T-helper 2 cell treated with Interferon-gamma antibody and Interleukin-4, amounts not matched to agents 100 ng/mL and 5 ng/mL, for 36 hours (primary cell): ENCODE measurements at regions not wholly inside any gene's neighbourhood (a gene's known extent, or its start where the extent isn't known, plus 50 kb on each side); places are given as distances from the start of the nearest gene placed in this dataset.
"Not testable (repeated sequence)": the region's sequence is repeated elsewhere in the genome, so short reads cannot be mapped to it uniquely, and the experiment has no call there.

Experiments used
- intact Hi-C: fragments of 100-400 bp; cut with micrococcal nuclease; formaldehyde crosslinking; loops from one replicate; pipeline ENCODE4 v1.15.1; 2023

DNA sequence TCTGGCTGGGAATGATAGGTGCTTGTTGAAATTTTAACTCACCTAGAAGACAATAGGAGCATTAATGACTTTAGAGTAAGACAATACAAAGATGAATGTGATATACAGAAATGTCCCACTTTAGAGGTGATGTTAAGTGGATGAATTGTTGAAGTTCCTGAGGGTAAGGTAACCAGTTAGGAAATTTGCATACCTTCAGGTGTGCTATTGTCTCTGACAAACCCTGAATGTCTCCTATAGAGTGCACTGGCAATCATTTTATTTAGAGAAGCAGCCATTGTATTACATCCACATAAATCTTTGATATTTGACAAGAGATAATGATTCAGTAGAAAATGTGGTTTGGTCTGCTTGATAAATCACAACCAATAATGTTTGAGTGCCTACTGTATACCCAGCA lies 228.5 kb downstream of the RNF144A start:
- intact Hi-C loops = no loop called here

DNA sequence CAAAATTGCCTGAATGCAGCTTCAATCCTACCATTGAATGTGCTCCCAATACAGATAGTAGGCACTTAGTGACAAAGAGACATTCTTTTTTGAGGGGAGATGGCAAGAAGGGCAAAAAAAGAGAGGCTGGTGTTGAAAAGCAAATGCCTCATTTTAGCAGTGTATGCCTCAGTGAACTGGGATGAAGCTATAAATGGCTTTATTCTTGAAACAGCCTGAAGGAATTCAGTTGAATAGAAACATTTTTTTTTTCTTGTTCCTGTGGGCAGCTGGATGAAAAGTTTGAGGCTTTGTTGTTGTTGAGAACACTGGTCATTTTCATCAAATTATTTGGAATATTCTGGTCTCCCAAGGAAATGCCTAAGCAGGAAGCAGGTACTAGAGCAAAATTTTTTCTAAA lies 228.9 kb downstream of the RNF144A start:
- intact Hi-C loops = no loop called here

DNA sequence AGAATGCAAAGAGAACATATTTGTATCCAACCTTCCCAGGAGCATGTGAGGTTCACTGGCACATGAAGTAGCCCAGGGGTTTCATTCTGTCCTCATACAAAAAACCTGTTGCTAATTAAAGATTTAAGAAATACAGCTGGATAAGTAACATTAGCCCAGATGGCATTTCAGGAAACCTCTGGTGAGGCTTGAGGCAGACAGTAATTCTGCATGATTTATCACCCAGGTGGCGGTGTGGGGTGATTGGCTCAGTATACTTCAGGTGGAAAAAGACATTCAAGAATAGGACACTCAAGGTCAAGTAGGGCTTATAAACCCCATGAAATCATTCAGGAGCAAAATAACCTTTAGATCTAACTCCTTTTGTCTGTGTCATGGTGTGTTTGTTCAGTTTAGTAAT lies 237.4 kb downstream of the RNF144A start:
- intact Hi-C loops = no loop called here

DNA sequence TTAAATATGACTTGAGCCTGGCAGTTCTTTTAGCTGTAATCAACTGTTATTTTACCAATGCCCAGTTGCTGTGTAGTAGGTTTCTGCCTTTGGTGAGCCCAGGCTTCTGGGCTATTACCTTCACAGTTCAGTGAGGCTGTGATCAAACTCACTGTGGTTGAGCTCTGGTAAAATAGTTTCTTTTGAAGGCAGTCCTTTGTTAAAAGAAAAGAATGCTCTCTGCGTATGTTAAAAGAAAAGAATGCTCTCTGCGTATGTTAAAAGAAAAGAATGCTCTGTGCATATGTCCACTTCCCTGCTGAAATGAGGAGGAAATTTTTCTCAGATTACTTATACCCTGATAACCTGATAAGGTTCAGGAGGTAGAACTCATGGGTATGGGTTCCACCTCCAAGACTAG lies 244.3 kb downstream of the RNF144A start:
- intact Hi-C loops = no loop called here

GRCh38 chr2:7165736-7166135 lies 248.5 kb downstream of the RNF144A start:
- intact Hi-C loops = no loop called here

DNA sequence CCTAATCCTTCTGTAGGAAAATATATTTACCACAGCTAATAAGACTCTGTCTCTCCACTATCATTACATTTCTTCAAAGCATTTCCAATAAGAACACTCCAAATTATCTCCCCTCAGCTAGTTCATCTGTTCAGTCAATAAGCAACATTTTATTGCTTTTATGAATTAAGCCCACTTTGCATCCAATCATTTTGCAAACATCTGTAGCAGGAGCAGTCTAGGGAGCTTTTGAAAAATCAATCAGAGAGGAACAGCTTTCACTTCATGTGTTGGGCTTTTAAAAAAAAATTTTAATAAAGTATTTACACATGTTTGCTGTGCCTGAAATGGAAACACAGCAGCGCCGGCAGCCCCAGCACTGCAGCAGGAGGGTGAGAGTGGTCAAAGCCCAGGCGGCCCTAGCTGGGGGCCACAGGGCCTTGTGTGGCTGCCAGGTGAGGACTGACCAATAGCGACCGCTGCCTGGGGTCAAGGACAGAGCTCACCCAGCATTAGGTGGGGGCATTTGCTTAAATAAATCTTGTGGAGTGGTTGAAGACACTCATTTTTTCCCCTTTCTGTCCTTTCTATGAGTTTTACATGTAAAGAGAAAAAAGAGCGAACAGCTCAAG lies 250.7 kb downstream of the RNF144A start:
- intact Hi-C loops = no loop called here

DNA sequence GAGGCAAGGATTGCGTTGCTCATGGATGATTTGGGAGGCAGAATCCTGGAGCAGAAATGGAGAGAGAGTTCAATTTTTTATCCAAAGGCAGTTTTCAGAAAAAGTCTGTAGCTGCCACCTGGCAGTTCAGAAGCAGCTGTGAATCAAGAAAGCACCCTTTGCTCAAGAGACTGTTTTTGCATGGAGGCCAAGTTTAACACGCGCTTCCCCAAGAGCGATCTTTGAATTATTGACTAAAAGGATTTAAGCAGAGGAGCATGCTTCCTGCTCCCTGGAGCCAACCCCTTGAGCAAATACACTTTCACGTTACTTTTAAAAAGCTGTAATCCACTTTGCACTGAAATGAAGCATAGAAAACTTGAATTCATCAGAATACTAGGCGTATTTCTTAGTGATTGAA lies 252.4 kb downstream of the RNF144A start:
- intact Hi-C loops = no loop called here

- intact Hi-C loops = not testable (repeated sequence)
Measured at GRCh38 chr2:7178996-7179395, 261.8 kb downstream of the RNF144A start.

DNA sequence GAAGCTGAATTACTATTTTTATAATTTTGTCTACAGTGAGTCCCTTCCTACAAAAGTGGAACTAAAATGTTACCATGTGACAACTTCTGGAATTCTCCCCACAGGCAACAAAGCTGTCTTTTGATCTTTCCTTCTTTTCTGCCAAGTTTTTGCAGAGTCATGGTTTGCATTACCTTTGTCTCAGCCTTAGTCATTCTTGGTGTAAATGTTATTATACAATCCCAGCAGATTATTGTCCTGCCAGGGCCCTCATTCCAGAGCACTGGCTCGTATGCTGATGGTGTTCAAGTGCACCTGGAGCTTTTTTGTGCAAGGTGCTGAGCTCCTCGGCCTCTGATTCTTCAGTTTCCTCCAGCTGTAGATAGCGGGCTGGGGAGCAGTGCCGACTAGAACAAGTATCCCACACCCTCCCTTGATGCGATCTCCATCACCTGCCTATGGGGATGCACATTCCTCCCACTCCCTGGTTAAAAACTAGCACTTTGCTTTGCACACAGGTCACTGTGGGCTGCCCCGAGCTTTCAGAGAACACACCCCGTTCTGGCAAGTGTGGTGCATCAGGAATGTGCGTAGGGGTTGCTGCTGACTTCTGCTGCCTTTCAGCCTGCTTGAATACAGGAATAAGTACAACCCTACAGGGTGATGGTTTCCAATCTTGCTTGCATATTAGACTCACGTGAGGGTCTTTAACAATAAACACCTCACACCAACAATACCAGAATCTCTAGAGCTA lies 263.6 kb downstream of the RNF144A start:
- intact Hi-C loops = no loop called here

DNA sequence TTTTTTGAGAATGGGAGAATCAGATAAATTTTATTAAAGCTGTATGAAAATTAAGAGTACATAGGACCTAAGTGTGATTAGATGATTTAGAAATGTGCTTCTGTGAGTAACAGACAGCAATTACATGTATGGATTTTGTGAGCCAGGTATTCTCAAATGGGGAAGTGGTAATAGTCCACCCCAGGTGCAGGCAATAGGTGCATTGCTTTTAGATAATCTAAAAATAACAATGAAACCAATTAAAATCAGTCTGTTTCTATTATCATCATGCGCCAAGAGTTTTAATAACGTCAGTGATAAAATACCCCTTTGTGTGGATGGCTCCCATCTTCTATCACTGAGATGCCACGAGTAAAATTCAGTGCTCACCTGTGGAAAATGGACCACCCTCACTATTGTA lies 265.3 kb downstream of the RNF144A start:
- intact Hi-C loops = no loop called here

GRCh38 chr2:7189106-7189505 lies 271.9 kb downstream of the RNF144A start:
- intact Hi-C loops = no loop called here

- intact Hi-C loops = no loop called here
Measured at GRCh38 chr2:7190587-7191324, 273.5 kb downstream of the RNF144A start.

- intact Hi-C loops = no loop called here
Measured at GRCh38 chr2:7191932-7192331, 274.7 kb downstream of the RNF144A start.

DNA sequence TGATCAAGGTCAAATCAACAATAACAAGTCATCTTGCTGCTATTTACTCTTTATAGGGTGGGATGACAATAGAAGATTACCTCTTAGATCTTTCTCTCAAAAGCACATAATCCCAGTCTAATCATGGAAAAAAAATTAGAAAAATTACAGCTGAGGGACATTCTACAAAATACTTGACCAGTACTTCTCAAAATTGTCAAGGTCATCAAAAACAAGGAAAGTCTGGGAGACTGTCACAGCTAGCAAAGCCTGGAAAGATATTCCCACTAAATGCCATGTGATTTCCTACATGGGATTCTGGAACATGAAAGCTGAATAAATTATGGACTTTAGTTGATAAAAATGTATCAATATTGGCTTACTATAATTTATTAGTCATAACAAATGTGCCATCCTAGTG lies 276.2 kb downstream of the RNF144A start:
- intact Hi-C loops = no loop called here

- intact Hi-C loops = no loop called here
Measured at GRCh38 chr2:7194950-7195349, 277.7 kb downstream of the RNF144A start.

DNA sequence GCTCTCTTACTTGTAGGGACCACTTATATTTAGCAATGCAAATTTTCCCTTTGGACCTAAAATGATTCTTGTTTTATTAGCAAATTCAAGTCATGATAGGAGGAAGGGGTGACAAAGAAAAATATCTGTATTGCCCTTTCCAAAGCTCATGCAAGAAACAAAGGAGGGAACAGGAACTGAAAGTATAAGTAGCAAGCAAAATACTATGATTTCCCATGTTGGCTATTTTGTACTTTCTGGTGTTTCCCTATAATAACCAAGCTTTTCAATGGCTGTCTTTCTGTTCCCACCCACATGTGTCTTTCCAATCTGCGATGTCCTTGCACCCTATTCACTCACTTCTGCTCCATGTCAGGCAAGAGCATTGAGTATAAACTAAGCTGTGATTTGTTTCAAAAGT lies 279.7 kb downstream of the RNF144A start:
- intact Hi-C loops = no loop called here

- intact Hi-C loops = loop anchor here (2.0 kb wide), 1 partner anchor 1343 kb away; no protein-coding TSS in a partner anchor
Measured at GRCh38 chr2:7201851-7202250, 284.6 kb downstream of the RNF144A start.

GRCh38 chr2:7203056-7203467 lies 285.9 kb downstream of the RNF144A start:
- intact Hi-C loops = loop anchor here (1.0 to 2.0 kb wide), 2 partner anchors 1342 to 1558 kb away; no protein-coding TSS in a partner anchor

GRCh38 chr2:7205151-7205830 lies 288.1 kb downstream of the RNF144A start:
- intact Hi-C loops = no loop called here

DNA sequence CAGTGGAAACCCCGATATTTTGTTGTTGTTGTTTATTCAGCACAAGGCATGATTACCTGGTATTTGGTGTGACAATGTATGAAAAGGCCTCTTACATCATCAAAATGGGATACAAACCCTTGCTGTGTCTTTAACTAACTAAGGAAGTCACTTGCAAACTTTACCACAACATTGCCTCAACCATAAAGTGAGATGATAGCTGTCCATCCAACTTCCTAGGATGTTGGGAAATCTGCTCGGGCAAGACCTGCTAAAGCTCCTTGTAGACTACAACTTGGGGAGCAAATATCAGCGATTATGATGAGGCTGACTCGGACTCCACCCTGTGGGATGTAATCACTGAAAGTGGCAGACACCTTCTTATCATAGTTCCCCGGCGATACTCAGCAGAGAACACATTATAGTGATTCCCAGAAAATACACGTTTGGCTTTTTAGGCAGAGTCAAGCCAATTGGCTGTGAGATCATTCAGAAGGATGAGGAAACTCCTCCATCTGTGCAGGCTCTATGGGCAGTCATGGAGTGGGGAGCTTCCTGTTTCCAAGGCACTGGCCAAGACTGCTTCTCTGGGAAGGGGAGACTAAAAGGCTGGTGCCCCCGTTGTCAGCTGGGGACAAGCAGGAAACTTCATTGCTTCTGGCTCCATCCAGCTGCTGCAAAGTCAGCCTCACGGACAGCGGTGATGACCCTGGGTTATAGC lies 289.0 kb downstream of the RNF144A start:
- intact Hi-C loops = no loop called here

GRCh38 chr2:7207631-7208030 lies 290.4 kb downstream of the RNF144A start:
- intact Hi-C loops = no loop called here
